ENCODE measurements at regions not wholly inside any gene's neighbourhood (a gene's known extent, or its start where the extent isn't known, plus 50 kb on each side); places are given as distances from the start of the nearest gene placed in this dataset.
"Not testable (repeated sequence)": the region's sequence is repeated elsewhere in the genome, so short reads cannot be mapped to it uniquely, and the experiment has no call there.

- Histone ChIP-seq H3K27me3 (ENCODE audit: insufficient read depth, insufficient read length) (no peaks in the 10 kb centered on the region), H3K9ac (ENCODE audit: insufficient read length, low read depth) (no peak overlapping the region), H3K4me1 (ENCODE audit: insufficient read depth, insufficient read length) (no peaks in the 10 kb centered on the region), H3K36me3 (ENCODE audit: insufficient read depth, insufficient read length, low read length) (no peaks in the 10 kb centered on the region), H3K4me3 (ENCODE audit: insufficient read length, low read depth) (no peak overlapping the region), H3K9me3 (ENCODE audit: insufficient read depth, low read length) (no peaks in the 10 kb centered on the region; the same call in 1 of the 2 replicates)
- DNase-seq (ENCODE audit: low read depth, low spot score) = no peak
- TF ChIP-seq SUZ12 (IDR thresholded peaks at IDR 0.05; ENCODE audit: extremely low read depth, insufficient read depth, insufficient read length) (no peak), YY1 (IDR thresholded peaks at IDR 0.05; ENCODE audit: insufficient read depth, insufficient read length) (no peak), ZNF274 (IDR thresholded peaks at IDR 0.05; ENCODE audit: low read depth, low read length) (no peak)
Measured at GRCh38 chr4:128649161-128649560, 160.3 kb upstream of the JADE1 start.

- Histone ChIP-seq H3K9ac (ENCODE audit: insufficient read length, low read depth) (no peak overlapping the region), H3K9me3 (ENCODE audit: insufficient read depth, low read length) (no peaks in the 10 kb centered on the region; the same call in 1 of the 2 replicates), H3K4me3 (ENCODE audit: insufficient read length, low read depth) (no peak overlapping the region), H3K27me3 (ENCODE audit: insufficient read depth, insufficient read length) (no peaks in the 10 kb centered on the region), H3K36me3 (ENCODE audit: insufficient read depth, insufficient read length, low read length) (no peaks in the 10 kb centered on the region), H3K4me1 (ENCODE audit: insufficient read depth, insufficient read length) (no peaks in the 10 kb centered on the region)
- TF ChIP-seq YY1 (IDR thresholded peaks at IDR 0.05; ENCODE audit: insufficient read depth, insufficient read length) (no peak), ZNF274 (IDR thresholded peaks at IDR 0.05; ENCODE audit: low read depth, low read length) (no peak), SUZ12 (IDR thresholded peaks at IDR 0.05; ENCODE audit: extremely low read depth, insufficient read depth, insufficient read length) (no peak)
- no peak for DNase-seq (ENCODE audit: low read depth, low spot score)
Measured at GRCh38 chr4:128648021-128648420, 161.5 kb upstream of the JADE1 start.

DNA sequence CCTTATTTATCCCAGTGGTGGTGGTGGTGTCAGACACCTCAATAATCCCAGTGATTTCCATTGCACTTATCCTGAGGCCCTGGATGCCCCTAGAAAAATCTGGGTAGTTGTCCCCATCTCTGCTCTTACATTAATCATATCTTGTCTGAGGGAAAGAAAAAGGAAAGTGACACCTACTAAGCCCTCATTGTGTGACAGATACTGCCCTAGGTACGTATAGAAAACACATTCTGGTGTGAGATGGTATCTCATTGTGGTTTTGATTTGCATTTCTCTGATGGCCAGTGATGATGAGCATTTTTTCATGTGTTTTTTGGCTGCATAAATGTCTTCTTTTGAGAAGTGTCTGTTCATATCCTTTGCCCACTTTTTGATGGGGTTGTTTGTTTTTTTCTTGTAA, 162.6 kb upstream of the JADE1 start:
- H3K27me3 ChIP-seq (ENCODE audit: insufficient read depth, insufficient read length); H3K9me3 ChIP-seq (ENCODE audit: insufficient read depth, low read length); H3K36me3 ChIP-seq (ENCODE audit: insufficient read depth, insufficient read length, low read length); DNase-seq (ENCODE audit: low read depth, low spot score); H3K4me1 ChIP-seq (ENCODE audit: insufficient read depth, insufficient read length); H3K4me3 ChIP-seq (ENCODE audit: insufficient read length, low read depth); H3K9ac ChIP-seq (ENCODE audit: insufficient read length, low read depth): not testable (repeated sequence)

GRCh38 chr4:128644693-128645654, 164.5 kb upstream of the JADE1 start:
- not testable (repeated sequence) for H3K4me3 ChIP-seq (ENCODE audit: insufficient read length, low read depth); DNase-seq (ENCODE audit: low read depth, low spot score); H3K4me1 ChIP-seq (ENCODE audit: insufficient read depth, insufficient read length); H3K36me3 ChIP-seq (ENCODE audit: insufficient read depth, insufficient read length, low read length); H3K9me3 ChIP-seq (ENCODE audit: insufficient read depth, low read length); H3K9ac ChIP-seq (ENCODE audit: insufficient read length, low read depth); H3K27me3 ChIP-seq (ENCODE audit: insufficient read depth, insufficient read length)

- H3K4me3 ChIP-seq (ENCODE audit: insufficient read length, low read depth); H3K9me3 ChIP-seq (ENCODE audit: insufficient read depth, low read length); DNase-seq (ENCODE audit: low read depth, low spot score); H3K27me3 ChIP-seq (ENCODE audit: insufficient read depth, insufficient read length); H3K9ac ChIP-seq (ENCODE audit: insufficient read length, low read depth); H3K4me1 ChIP-seq (ENCODE audit: insufficient read depth, insufficient read length); H3K36me3 ChIP-seq (ENCODE audit: insufficient read depth, insufficient read length, low read length): not testable (repeated sequence)
Measured at GRCh38 chr4:128644107-128644506, 165.4 kb upstream of the JADE1 start.

GRCh38 chr4:128641566-128641965, 167.9 kb upstream of the JADE1 start:
- H3K9me3 ChIP-seq (ENCODE audit: insufficient read depth, low read length); H3K27me3 ChIP-seq (ENCODE audit: insufficient read depth, insufficient read length); H3K4me1 ChIP-seq (ENCODE audit: insufficient read depth, insufficient read length); H3K36me3 ChIP-seq (ENCODE audit: insufficient read depth, insufficient read length, low read length); H3K9ac ChIP-seq (ENCODE audit: insufficient read length, low read depth); DNase-seq (ENCODE audit: low read depth, low spot score); H3K4me3 ChIP-seq (ENCODE audit: insufficient read length, low read depth): not testable (repeated sequence)

GRCh38 chr4:128639541-128640270, 169.8 kb upstream of the JADE1 start:
- Histone ChIP-seq H3K9ac (ENCODE audit: insufficient read length, low read depth) (no peak overlapping the region), H3K4me3 (ENCODE audit: insufficient read length, low read depth) (no peak overlapping the region), H3K27me3 (ENCODE audit: insufficient read depth, insufficient read length) (no peaks in the 10 kb centered on the region), H3K4me1 (ENCODE audit: insufficient read depth, insufficient read length) (no peaks in the 10 kb centered on the region), H3K36me3 (ENCODE audit: insufficient read depth, insufficient read length, low read length) (no peaks in the 10 kb centered on the region), H3K9me3 (ENCODE audit: insufficient read depth, low read length) (no peaks in the 10 kb centered on the region; the same call in 1 of the 2 replicates)
- DNase-seq (ENCODE audit: low read depth, low spot score) = no peak
- TF ChIP-seq SUZ12 (IDR thresholded peaks at IDR 0.05; ENCODE audit: extremely low read depth, insufficient read depth, insufficient read length) (no peak), YY1 (IDR thresholded peaks at IDR 0.05; ENCODE audit: insufficient read depth, insufficient read length) (no peak), ZNF274 (IDR thresholded peaks at IDR 0.05; ENCODE audit: low read depth, low read length) (no peak)

All from NT2/D1 (cell line).